Peyer's patch (tissue), 4 donors: ENCODE measurements at regions not wholly inside any gene's neighbourhood (a gene's known extent, or its start where the extent isn't known, plus 50 kb on each side); places are given as distances from the start of the nearest gene placed in this dataset.

Experiments
- DNase-seq, 3 donors: peaks; one replicate each; pipeline ENCODE4 v3.0.0-alpha.2; 2017 to 2019
- H3K27ac ChIP-seq, 4 donors: fragments of 200-600 bp; sonication (generic); one replicate each; pipeline ENCODE4 v1.5.1; 2016 to 2019
- H3K27me3 ChIP-seq, 2 donors: fragments of 200-600 bp; sonication (generic); one replicate each; pipeline ENCODE4 v1.5.1; 2019
- H3K36me3 ChIP-seq, 3 donors: fragments of 200-600 bp; sonication (generic); one replicate each; pipeline ENCODE4 v1.5.1; 2016 to 2019
- H3K4me1 ChIP-seq, 4 donors: fragments of 200-600 bp; sonication (generic); one replicate each; pipeline ENCODE4 v1.5.1; 2016 to 2019
- H3K4me3 ChIP-seq, 4 donors: fragments of 200-600 bp; sonication (generic); 1 replicate in 3 of 4; 2 replicates in 1 of 4; pipeline ENCODE4 v1.5.1; 2016 to 2019; ENCODE audit warnings: mild to moderate bottlenecking in 1 of 4
- H3K9me3 ChIP-seq, 4 donors: fragments of 200-600 bp; sonication (generic); one replicate each; pipeline ENCODE4 v1.5.1; 2016 to 2019; ENCODE audit warnings: mild to moderate bottlenecking in 1 of 4
- CTCF ChIP-seq, 6 experiments: fragments of 450-650 bp in 4 of 6; fragments of 200-600 bp in 2 of 6; sonication (generic) in 1 of 6; IDR thresholded peaks; one replicate each; pipeline ENCODE4 v1.5.1; 2017 to 2019; ENCODE audit warnings: antibody characterized with exemption in 6 of 6, mild to moderate bottlenecking in 3 of 6, moderate library complexity in 1 of 6
- POLR2A ChIP-seq, 2 donors: fragments of 450-650 bp; IDR thresholded peaks; one replicate each; pipeline ENCODE4 v1.5.1; 2017; ENCODE audit warnings: antibody characterized with exemption in 2 of 2, mild to moderate bottlenecking in 2 of 2, moderate library complexity in 2 of 2

- no peak for TF ChIP-seq CTCF (IDR thresholded peaks at IDR 0.05)
- TF ChIP-seq POLR2A (IDR thresholded peaks at IDR 0.05): no peak
- no peak for DNase-seq
- Histone ChIP-seq H3K27me3 (no peaks in the 10 kb centered on the region), H3K4me3 (no peak overlapping the region), H3K4me1 (no peaks in the 10 kb centered on the region), H3K36me3 (no peaks in the 10 kb centered on the region), H3K9me3 (no peaks in the 10 kb centered on the region), H3K27ac (no peak overlapping the region)
These were observed 69.3 kb upstream of the IRX4 start for GRCh38 chr5:1952021-1952420.

GRCh38 chr5:1951165-1951816 lies 68.6 kb upstream of the IRX4 start:
- H3K4me3 ChIP-seq: no peak overlapping the region
- H3K9me3 ChIP-seq: no peaks in the 10 kb centered on the region
- no peak for DNase-seq
- H3K27me3 ChIP-seq: no peaks in the 10 kb centered on the region
- H3K36me3 ChIP-seq: no peaks in the 10 kb centered on the region
- TF ChIP-seq CTCF (IDR thresholded peaks at IDR 0.05) (no peak), POLR2A (IDR thresholded peaks at IDR 0.05) (no peak)
- H3K27ac ChIP-seq: no peak overlapping the region
- no peaks in the 10 kb centered on the region for H3K4me1 ChIP-seq

GRCh38 chr5:1950708-1951103 lies 68.0 kb upstream of the IRX4 start:
- TF ChIP-seq POLR2A (IDR thresholded peaks at IDR 0.05) (no peak), CTCF (IDR thresholded peaks at IDR 0.05) (no peak)
- no peak overlapping the region for H3K27ac ChIP-seq
- H3K4me1 ChIP-seq: no peaks in the 10 kb centered on the region
- H3K27me3 ChIP-seq: no peaks in the 10 kb centered on the region
- H3K9me3 ChIP-seq: no peaks in the 10 kb centered on the region
- no peak for DNase-seq
- no peak overlapping the region for H3K4me3 ChIP-seq
- H3K36me3 ChIP-seq: no peaks in the 10 kb centered on the region

- no peaks in the 10 kb centered on the region for H3K27me3 ChIP-seq
These were observed 67.5 kb upstream of the IRX4 start for GRCh38 chr5:1950096-1950707.

GRCh38 chr5:1949253-1949652 lies 66.5 kb upstream of the IRX4 start:
- DNase-seq: no peak
- no peak overlapping the region for H3K4me3 ChIP-seq
- TF ChIP-seq CTCF (IDR thresholded peaks at IDR 0.05) (no peak), POLR2A (IDR thresholded peaks at IDR 0.05) (no peak)
- no peaks in the 10 kb centered on the region for H3K27me3 ChIP-seq
- H3K27ac ChIP-seq: no peak overlapping the region
- no peaks in the 10 kb centered on the region for H3K36me3 ChIP-seq
- no peaks in the 10 kb centered on the region for H3K9me3 ChIP-seq
- no peaks in the 10 kb centered on the region for H3K4me1 ChIP-seq

More at GRCh38 chr5:1950096-1950707, 67.5 kb upstream of the IRX4 start:
- no peaks in the 10 kb centered on the region for H3K36me3 ChIP-seq
- H3K4me3 ChIP-seq: no peak overlapping the region
- no peak for DNase-seq
- H3K4me1 ChIP-seq: no peaks in the 10 kb centered on the region
- no peaks in the 10 kb centered on the region for H3K9me3 ChIP-seq
- H3K27ac ChIP-seq: no peak overlapping the region
- no peak for TF ChIP-seq CTCF (IDR thresholded peaks at IDR 0.05)
- no peak for TF ChIP-seq POLR2A (IDR thresholded peaks at IDR 0.05)
